GM13976 (cell line): ENCODE measurements at regions not wholly inside any gene's neighbourhood (a gene's known extent, or its start where the extent isn't known, plus 50 kb on each side); places are given as distances from the start of the nearest gene placed in this dataset.

Experiments used
- DNase-seq: peaks from one replicate; pipeline ENCODE4 v3.0.0; 2012; ENCODE audit warnings: low spot score
- in situ Hi-C: fragments of 300-500 bp; cut with MboI; formaldehyde crosslinking; loops from one replicate; pipeline ENCODE4 v1.12.0; 2022; ENCODE audit warnings: low sequenced_read_pairs, mixed read lengths, inconsistent platforms; ENCODE audit not compliant: unreplicated experiment
- TF ChIP-seq, protein P1 (sequence below): IDR thresholded peaks from 2 replicates; pipeline ENCODE4 v1.5.1; 2012; ENCODE audit warnings: borderline replicate concordance, mild to moderate bottlenecking; ENCODE audit not compliant: insufficient read depth; ENCODE audit errors: extremely low read depth, missing control alignments, control extremely low read depth

DNA sequence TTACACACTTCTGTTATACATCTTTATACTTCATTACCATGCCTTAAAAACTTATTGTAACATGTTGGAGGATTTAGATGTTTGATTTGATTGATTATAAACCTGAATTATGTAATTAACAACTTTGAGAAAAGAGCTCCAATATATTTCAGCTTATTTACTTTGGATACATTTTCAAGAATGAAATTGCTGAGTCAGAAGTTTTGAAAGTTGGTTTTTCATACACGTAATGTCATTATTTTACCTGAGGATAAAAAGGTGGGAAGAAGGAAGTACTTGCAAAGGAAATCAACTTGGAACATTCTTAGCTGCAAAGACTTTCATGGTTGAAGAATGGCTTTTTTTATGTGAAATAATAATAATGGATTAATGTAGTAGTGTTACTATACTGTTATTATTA is 677.2 kb downstream of the FAM181B start:
- in situ Hi-C loops: no loop called here
- TF ChIP-seq, protein P1, sequence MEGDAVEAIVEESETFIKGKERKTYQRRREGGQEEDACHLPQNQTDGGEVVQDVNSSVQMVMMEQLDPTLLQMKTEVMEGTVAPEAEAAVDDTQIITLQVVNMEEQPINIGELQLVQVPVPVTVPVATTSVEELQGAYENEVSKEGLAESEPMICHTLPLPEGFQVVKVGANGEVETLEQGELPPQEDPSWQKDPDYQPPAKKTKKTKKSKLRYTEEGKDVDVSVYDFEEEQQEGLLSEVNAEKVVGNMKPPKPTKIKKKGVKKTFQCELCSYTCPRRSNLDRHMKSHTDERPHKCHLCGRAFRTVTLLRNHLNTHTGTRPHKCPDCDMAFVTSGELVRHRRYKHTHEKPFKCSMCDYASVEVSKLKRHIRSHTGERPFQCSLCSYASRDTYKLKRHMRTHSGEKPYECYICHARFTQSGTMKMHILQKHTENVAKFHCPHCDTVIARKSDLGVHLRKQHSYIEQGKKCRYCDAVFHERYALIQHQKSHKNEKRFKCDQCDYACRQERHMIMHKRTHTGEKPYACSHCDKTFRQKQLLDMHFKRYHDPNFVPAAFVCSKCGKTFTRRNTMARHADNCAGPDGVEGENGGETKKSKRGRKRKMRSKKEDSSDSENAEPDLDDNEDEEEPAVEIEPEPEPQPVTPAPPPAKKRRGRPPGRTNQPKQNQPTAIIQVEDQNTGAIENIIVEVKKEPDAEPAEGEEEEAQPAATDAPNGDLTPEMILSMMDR: no peak
- DNase-seq: no peak

DNA sequence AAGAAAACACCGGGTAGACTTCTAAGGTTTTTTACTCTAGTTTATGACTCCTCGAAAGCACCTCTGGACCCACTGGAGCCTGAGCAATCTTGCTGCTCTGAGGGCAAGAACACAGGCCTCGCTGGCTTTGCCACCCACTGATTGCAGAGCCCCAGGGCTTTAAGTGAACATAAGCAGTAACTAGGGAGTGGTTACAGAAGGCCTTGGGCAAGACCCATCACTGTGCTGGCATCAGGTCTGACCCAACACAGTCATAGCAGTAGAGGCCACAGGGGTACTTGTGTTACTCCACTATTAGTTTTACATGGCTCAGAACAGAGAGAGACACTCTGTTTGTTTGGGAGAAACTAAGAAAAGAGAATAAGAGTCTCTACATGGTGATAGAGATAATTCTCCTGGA is 684.5 kb downstream of the FAM181B start:
- no peak for DNase-seq
- in situ Hi-C loops: no loop called here
- TF ChIP-seq, protein P1: no peak

DNA sequence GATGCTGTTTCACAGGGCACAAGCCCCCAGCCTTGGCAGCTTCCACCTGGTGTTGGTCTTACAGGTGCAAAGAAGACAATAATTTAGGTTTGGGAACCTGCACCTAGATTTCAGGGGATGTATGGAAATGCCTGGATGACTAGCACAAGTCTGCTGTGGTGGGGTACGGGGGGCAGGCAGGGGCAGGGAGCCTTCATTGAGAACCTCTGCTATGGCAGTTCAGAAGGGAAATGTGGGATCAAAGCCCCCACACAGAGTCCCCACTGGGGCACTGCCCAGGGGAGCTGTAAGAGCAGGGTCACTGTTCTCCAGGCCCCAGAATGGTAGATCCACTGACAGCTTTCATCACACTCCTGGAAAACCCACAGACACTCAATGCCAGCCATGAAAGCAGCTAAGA is 686.5 kb downstream of the FAM181B start:
- in situ Hi-C loops: no loop called here
- TF ChIP-seq, protein P1: no peak
- DNase-seq: no peak

DNA sequence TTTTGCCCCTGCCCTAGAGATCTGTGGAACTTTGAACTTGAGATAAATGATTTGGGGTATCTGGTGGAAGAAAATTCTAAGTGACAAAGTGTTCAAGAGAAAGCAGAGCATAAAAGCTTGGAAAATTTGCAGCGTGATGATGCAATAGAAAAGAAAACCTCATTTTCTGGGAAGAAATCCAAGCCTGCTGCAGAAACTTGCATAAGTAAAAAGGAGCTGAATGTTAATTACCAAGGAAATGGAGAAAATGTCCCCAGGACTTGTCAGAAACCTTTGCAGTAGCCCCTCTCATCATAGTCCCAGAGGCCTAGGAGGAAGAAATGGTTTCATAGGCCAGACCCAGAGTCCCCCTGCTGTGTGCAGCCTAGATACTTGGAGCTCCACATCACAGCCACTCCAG is 686.9 kb downstream of the FAM181B start:
- TF ChIP-seq, protein P1: no peak

DNA sequence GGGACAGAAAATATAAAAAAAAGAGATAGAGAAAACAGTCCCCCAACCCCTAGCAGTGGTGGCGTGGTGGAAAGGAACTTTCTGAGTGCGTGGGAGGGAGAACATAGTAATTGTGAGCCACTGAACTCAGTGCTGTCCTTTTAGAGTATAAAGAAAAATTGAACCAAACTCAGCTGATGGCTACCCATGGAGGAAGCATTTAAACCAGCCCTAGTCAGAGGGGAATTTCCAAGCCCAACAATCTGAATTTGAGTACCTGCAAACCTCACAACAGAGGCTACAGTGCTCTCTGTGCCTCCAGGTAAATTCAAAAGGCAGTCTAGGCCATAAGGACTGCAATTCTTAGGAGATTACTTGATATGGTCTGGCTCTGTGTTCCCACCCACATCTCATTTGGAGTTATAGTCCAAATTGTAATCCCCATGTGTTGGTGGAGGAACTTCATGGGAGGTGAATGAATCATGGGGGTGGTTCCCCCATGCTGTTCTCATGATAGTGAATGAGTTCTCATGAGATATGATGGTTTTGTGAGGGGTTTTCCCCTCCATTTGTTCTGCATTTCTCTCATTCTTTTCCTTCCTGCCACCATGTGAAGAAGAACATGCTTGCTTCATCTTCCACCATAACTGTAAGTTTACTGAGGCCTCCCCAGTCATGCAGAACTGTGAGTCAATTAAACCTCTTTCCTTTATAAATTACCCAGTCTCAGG is 687.8 kb downstream of the FAM181B start:
- DNase-seq: no peak
- in situ Hi-C loops: no loop called here
- TF ChIP-seq, protein P1: no peak

More for the DNA sequence above, 686.9 kb downstream of the FAM181B start:
- no peak for DNase-seq
- in situ Hi-C loops: no loop called here

DNA sequence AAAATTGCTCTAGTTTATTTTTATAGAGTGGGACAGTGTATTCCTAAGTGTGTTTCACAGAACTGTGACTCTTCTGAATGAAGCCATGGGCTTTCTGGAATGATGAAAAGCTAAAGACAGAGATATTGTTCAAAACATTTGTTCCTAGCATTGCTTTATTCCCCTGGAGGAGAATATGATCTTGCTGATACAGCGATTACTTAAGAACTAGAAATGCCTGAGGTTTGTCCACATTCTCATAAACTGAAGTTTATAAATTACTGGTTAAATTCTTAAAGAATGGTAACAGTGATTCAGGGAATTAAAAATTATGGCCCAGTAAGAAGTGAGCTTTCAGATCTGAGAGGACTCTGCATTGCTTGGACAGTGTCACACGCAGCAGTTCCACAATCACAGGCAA is 690.3 kb downstream of the FAM181B start:
- DNase-seq: no peak
- TF ChIP-seq, protein P1: no peak
- in situ Hi-C loops: no loop called here
